CD4-positive, alpha-beta T cell treated with Interleukin-4 for 4 hours (primary cell): ENCODE measurements at regions not wholly inside any gene's neighbourhood (a gene's known extent, or its start where the extent isn't known, plus 50 kb on each side); places are given as distances from the start of the nearest gene placed in this dataset.
"Not testable (repeated sequence)": the region's sequence is repeated elsewhere in the genome, so short reads cannot be mapped to it uniquely, and the experiment has no call there.

Experiments used
- DNase-seq: peaks from one replicate; pipeline ENCODE4 v3.0.0-alpha.2; 2020

DNA sequence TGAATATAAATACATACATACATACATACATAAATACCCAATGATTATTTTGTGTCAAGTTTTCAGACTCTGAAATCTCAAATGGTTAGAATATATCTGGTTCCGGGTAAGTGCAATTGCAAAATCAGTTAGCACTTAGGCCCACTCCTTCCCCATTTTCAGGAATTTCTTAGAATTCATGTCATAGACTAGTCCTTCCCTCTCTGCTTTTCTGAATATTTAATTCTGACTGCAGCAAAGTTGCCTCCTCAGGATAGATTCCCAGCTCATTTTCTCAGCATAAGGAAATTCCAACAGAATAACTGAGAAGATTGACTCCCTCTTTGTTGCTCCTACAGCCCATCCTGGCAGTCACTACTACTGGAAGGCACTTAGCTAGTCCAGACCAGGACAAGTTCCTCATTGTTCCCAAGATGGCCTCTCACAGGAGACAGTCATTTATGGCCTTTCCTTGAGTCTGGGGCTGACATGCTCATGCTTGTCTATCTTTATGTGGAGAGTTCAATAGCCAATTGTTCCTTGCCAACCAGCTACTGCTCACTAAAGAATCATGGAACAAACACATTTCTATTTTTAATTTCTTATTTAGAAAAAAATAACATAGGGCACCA lies 142.9 kb upstream of the ITGB1 start:
- no peak for DNase-seq

DNA sequence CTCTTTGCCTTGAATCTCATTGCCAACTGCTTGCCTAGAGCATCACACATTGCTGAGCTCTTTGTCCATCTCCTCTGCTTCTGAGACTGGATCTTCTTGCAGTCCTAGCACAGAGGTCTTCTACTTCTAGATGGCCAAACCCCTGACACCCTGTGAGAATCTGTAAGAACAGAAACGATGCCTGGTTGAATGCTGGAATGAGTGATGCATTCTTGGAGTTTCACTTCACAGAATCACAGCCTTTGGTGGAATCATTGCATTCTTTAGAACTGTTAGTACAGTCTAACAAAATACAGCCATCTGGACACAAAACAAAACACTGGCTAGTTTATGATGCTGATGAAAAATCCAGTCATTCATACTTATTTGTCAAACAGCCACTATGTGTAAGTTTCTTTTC lies 141.7 kb upstream of the ITGB1 start:
- DNase-seq: no peak

- no peak for DNase-seq
Measured at GRCh38 chr10:33098951-33099663, 141.1 kb upstream of the ITGB1 start.

- no peak for DNase-seq
Measured at GRCh38 chr10:33095867-33096815, 138.1 kb upstream of the ITGB1 start.

DNA sequence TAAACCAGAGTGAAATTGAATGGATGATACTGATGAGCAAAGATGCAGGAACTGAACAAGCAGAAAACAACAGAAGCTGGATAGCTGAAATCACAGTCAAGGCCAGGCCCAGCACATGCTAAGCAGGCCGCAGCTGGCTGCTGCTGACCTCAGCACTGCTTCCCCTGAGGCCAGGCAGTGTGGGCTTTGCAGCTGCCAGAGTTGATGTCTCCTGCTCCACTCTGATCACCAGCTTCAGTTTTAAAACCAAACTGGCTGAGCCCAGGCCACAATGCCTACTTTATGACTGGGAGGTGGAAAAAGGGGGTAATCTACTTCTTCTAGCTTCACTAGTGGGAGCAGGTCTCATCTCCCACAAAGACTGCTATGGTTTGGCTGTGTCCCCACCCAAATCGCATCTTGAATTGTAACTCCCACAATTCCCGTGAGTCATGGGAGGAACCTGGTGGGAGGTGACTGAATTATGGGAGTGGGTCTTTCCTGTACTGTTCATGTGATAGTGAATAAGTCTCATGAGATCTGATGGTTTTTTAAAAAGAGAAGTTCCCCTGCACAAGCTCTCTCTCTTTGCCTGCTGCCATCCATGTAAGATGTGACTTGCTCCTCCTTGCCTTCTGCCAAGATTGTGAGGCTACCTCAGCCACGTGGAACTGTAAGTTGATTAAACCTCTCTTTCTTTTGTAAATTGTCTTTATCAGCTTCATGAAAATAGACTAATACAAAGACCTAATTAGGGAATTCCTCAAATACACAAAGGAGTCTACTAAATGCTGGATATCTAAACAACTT lies 136.4 kb upstream of the ITGB1 start:
- DNase-seq: no peak

GRCh38 chr10:33093362-33093761 lies 135.3 kb upstream of the ITGB1 start:
- DNase-seq: no peak

DNA sequence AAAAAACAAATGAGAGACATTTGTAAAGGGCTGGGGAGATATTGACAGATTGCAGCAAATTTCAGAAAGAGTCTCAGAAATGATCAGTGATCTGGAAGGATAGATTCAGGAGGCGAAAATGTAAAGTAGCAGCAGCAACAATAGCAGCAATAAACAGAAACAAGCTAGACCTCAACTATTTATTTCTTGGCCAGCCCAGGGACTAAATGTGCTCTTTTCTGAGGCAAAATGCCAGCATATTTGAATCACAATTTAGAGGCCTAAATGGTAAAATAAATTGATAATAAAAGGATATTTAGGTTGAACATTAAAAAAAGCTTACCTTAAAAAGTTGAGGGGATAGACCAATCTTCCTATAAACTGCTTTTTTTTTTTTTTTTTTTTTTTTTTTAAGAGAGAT lies 134.6 kb upstream of the ITGB1 start:
- DNase-seq: no peak

GRCh38 chr10:33091201-33091600 lies 133.2 kb upstream of the ITGB1 start:
- DNase-seq: no peak

DNA sequence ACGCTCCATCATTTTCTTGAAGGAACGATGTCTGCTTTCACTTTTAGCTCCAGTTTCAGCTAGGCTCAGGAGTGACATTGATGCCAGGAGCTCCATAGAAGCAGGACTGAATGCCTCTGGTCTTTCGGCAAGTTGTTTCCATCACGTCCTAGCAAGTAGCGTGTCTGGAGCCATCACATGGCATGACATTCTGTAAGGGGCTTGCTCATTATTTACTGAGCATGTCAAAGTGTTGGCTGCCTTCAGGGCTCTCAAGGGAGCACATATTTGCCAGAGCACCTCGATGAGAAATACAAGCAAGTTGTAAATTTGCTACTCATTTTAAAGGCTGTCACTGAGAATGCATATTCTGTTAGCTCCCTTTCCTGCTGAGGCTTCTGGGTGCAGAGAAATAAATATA lies 131.0 kb upstream of the ITGB1 start:
- no peak for DNase-seq

DNA sequence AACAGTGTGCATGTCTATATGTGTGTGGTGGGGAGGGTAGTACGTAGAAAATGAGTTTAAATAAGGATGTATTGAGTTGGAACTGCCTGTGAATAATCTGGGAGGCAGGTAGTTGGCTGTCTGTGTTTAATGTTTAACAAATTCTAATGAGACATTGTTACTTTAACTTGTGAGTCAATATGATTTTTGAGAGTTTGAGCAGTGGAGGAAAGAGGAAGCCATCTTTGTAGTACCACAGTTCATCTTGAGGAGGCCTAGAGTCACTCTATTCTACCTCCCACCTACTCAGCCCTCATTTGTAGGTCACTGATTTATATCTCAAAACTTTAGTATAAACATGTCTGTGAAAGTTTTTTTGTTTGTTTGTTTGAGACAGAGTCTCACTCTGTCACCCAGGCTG lies 129.9 kb upstream of the ITGB1 start:
- DNase-seq: no peak

DNA sequence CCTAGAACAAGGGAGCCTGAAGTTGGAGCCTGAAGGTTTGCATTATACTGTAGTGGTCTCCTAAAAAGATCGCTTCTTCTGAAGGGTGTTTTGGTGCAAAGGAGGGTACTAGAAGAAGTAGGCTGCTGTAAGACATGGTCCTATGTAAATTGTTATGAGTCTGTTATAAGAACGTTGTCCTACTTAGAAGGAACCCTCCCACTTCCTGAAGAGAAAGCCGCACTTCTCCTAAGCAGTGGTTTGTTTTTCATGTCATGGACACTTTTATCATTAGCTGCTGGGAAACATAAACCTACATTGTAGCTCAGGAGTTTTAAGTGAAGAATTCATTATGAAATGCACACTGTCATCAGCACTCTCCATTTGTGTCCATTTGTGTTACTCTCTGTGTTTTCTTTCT lies 129.1 kb upstream of the ITGB1 start:
- DNase-seq: peak; percentile 50

- no peak for DNase-seq
Measured at GRCh38 chr10:33086100-33086499, 128.1 kb upstream of the ITGB1 start.

- no peak for DNase-seq
Measured at GRCh38 chr10:33085313-33085833, 127.3 kb upstream of the ITGB1 start.

DNA sequence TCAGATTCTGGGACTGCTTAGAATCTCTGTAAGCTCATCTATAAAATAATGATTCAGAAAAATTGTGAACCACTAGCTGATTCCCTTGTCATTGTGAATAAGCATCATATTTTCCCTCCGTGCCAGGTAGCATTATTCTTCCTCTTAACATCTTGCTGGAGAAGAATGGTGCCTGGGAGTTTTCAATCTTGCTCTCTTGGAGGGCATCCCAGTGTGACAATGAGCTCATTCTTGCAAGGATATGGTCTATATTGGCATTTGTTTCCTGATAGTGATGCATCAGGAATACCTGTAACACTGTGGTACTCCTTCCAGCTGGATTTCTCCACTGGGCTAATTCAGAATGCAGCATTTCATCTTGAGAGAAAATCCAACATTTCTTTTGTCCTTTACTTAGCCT lies 126.4 kb upstream of the ITGB1 start:
- DNase-seq: no peak

DNA sequence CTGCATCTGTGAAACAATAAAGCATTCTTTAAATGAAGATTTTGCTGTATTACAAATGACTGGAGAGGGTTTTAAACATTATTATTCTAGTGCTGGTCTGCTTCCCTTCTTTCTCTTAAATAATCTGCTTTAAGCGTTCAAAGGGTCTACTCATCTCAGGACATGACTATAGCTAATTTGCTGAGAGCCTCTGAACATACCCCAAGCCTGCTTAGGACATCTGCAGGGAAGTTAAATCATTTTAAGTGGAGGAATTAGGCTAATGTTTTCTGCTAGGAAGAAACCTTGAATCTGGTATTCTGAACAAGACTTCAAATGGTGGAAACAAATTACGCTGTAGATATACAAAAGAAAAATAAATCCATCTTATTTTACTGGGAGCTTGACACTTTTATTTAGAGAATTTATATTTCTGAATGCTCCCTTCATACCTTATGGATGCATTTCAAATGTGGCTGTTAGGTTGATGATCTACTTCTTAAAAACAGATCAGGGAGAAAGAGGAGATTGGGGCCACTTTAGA lies 124.4 kb upstream of the ITGB1 start:
- DNase-seq: no peak

GRCh38 chr10:33080467-33080866 lies 122.4 kb upstream of the ITGB1 start:
- DNase-seq: not testable (repeated sequence)

DNA sequence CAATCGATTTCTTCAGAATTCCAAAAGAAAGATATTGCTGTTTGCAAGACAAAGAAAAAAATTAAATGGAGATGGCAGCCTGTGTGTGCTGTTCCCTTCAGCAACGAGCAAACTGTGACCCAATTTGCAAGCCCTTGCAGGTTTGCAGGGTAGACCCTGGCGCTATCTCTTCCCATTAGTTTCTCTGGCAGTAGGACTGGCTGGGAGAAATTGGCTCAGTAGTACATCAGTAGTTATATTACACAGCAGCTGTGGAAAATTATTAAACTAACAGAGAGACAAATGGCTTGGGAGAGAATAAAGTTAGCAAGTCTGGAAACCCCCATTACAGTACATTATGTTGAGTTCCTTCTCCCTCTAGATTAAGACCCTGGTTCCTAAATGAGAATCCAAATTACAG lies 116.4 kb upstream of the ITGB1 start:
- DNase-seq: no peak

DNA sequence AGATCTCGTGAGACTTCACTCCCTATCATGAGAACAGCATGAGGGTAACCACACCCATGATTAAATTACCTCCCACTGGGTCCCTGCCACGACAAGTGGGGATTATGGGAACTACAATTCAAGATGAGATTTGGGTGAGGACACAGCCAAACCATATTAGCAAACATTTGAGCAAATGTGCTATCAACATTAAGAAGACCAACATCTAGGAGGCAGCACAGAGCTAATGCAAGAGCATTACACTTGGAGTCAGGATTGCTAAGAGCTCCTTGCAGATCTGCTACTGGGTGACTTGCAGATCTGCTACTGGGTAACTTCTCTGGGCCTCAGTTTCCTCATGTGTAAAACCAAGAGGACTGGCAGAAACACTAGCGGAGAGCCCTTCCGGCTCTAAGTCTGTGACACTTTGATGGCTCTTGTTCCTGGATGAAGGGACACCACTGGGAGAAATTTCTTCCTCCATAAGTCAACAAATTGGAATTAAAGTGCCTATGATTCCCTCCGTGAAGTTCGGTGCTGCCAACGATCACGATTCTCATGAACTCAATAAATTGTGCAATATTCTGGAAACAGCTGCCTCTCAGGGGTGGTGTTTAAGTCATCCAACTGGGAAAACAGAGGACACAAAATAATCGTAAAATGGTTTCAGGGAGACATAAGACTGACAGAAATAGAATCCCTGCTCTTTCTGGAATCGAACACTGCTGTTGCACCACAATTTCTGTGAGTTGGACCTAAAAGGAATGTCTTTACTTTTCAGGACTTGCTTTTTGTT lies 115.8 kb upstream of the ITGB1 start:
- DNase-seq: no peak

DNA sequence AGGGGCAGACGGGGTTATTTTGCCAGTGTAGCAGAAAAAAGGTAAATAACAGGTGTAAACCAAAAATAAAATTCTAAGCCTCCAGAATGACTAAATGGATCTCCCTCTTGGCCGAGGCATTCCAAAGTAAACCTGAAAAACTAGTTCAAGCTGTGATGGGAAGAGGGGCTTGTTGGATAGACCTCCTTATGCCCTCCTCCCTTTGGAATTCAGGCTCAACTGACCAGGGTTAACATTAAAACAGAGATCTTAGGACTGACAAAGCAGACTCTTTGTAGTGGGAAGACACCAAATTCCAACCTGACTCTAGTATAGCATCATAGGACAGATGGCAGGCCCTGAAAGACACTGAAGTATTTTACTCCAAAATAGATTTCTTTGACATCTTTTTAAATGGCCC lies 113.8 kb upstream of the ITGB1 start:
- DNase-seq: no peak

- DNase-seq: no peak
Measured at GRCh38 chr10:33070101-33070500, 112.1 kb upstream of the ITGB1 start.

- no peak for DNase-seq
Measured at GRCh38 chr10:33067917-33068316, 109.9 kb upstream of the ITGB1 start.

- no peak for DNase-seq
Measured at GRCh38 chr10:33067481-33067880, 109.5 kb upstream of the ITGB1 start.
